ENCODE measurements at regions not wholly inside any gene's neighbourhood (a gene's known extent, or its start where the extent isn't known, plus 50 kb on each side); places are given as distances from the start of the nearest gene placed in this dataset.

- H3K36me3 ChIP-seq (replicated peaks in 1 of 2; ENCODE audit: control insufficient read depth in 1 of 2, insufficient read depth in 2 of 2, low read length in 1 of 2) = no peaks in the 10 kb centered on the region
- DNase-seq = no peak
- H3F3A ChIP-seq (replicated peaks; ENCODE audit: insufficient read depth) = no peaks in the 10 kb centered on the region
- POLR2A ChIA-PET = no interaction called here
- WGBS (ENCODE audit: low lambda C conversion rate) = 36% methylated on average over 5 of the region's 5 CpGs
- no peaks in the 10 kb centered on the region for H3K4me1 ChIP-seq (ENCODE audit: control insufficient read depth in 1 of 2, insufficient read depth in 2 of 2, low read depth in 1 of 2, low read length in 1 of 2)
- H3K9me2 ChIP-seq = no peaks in the 10 kb centered on the region
- H3K27me3 ChIP-seq (ENCODE audit: insufficient read depth) = no peaks in the 10 kb centered on the region; the same call in 1 of the 2 replicates
- H3K9ac ChIP-seq = no peak overlapping the region
- TF ChIP-seq SIN3A (IDR thresholded peaks at IDR 0.05; ENCODE audit: borderline replicate concordance, low read depth, low read length) (no peak), GATA2 (CRISPR knock-in tag; IDR thresholded peaks at IDR 0.05) (no peak)
- H4K20me1 ChIP-seq (ENCODE audit: insufficient read depth) = no peaks in the 10 kb centered on the region
- CTCF ChIA-PET = no interaction called here
- H3K9me3 ChIP-seq = no peaks in the 10 kb centered on the region
- no peak overlapping the region for H3K27ac ChIP-seq (ENCODE audit: low read depth in 2 of 2, low read length in 1 of 2)
- no peaks in the 10 kb centered on the region for H3K79me2 ChIP-seq (ENCODE audit: insufficient read depth)
- H3K4me2 ChIP-seq = no peak overlapping the region; the same call in 1 of the 2 replicates
- no peak overlapping the region for H3K4me3 ChIP-seq (ENCODE audit: low read depth in 2 of 2, low read length in 1 of 2)
- H2AFZ ChIP-seq (ENCODE audit: low read depth) = no peak overlapping the region
These were observed 82.3 kb upstream of the BMP2 start for GRCh38 chr20:6685181-6685582.

DNA sequence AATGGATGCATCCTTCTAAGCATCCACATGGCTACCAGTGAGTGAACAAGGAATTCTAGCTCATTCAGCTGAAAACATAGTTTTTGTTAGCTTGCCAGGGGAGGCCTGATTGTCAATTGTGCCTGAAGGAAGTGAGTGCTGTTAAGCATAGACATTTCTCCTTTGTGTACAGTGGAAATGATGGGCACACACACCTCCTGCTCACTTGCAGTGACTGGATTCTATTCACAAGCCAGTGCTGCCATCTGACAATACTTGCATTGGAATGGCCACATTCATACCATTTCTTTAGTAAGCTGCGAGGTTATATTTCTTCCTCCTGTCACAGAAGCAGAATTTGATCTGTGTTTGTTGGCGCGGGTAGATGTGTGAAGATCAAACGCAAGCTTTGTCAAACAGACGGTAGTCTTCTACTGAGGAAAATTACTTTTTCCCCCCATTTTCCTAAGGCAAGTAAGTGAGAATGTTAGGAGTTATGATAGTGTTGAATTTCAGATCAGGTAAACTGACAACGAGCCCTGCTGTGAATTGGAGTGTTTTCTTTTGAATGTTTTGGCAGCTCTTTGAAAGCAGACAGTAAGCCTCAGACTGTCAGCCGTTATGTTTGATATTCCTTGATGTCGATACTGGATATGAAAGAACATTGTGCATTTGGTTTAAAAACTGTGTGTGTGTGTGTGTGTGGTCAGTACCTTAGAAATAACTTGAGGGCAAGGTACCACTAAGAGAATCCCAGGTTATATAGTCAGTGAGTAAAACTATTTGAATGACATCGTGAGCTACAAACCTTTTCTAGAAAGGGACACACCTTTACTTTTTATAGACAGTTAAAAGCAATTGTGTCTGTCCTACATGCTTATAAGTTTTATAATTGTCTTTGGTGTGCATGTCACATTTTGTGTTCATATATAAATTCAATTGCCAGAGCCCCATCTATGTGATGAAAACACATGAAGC is 84.2 kb upstream of the BMP2 start:
- Histone ChIP-seq H3K9me3 (no peaks in the 10 kb centered on the region), H3K4me2 (no peak overlapping the region), H4K20me1 (ENCODE audit: insufficient read depth) (no peaks in the 10 kb centered on the region), H3K79me2 (ENCODE audit: insufficient read depth) (no peaks in the 10 kb centered on the region), H3K9ac (no peak overlapping the region), H3F3A (replicated peaks; ENCODE audit: insufficient read depth) (no peaks in the 10 kb centered on the region), H3K4me3 (ENCODE audit: low read depth in 2 of 2, low read length in 1 of 2) (no peak overlapping the region; a peak in 1 of 4 replicates), H3K9me2 (no peaks in the 10 kb centered on the region), H3K27ac (ENCODE audit: low read depth in 2 of 2, low read length in 1 of 2) (no peak overlapping the region), H3K4me1 (ENCODE audit: control insufficient read depth in 1 of 2, insufficient read depth in 2 of 2, low read depth in 1 of 2, low read length in 1 of 2) (no peaks in the 10 kb centered on the region), H3K36me3 (replicated peaks in 1 of 2; ENCODE audit: control insufficient read depth in 1 of 2, insufficient read depth in 2 of 2, low read length in 1 of 2) (no peaks in the 10 kb centered on the region), H3K27me3 (ENCODE audit: insufficient read depth) (no peaks in the 10 kb centered on the region; the same call in 1 of the 2 replicates), H2AFZ (ENCODE audit: low read depth) (no peak overlapping the region)
- ChIA-PET POLR2A (no interaction called here), CTCF (no interaction called here)
- 39% methylated on average over 9 of the region's 9 CpGs for WGBS (ENCODE audit: low lambda C conversion rate)
- no peak for TF ChIP-seq NFIC (IDR thresholded peaks at IDR 0.05; ENCODE audit: borderline replicate concordance)
- DNase-seq = no peak

GRCh38 chr20:6680854-6681253 is 86.6 kb upstream of the BMP2 start:
- WGBS (ENCODE audit: low lambda C conversion rate) = 11% methylated on average over 7 of the region's 7 CpGs
- POLR2A ChIA-PET = no interaction called here
- H3K4me2 ChIP-seq = no peak overlapping the region

More at GRCh38 chr20:6680854-6681253, 86.6 kb upstream of the BMP2 start:
- Histone ChIP-seq H3K27me3 (ENCODE audit: insufficient read depth) (no peaks in the 10 kb centered on the region), H3K9ac (no peak overlapping the region), H3K79me2 (ENCODE audit: insufficient read depth) (no peaks in the 10 kb centered on the region), H4K20me1 (ENCODE audit: insufficient read depth) (no peaks in the 10 kb centered on the region), H3K9me2 (no peaks in the 10 kb centered on the region), H3K4me1 (ENCODE audit: control insufficient read depth in 1 of 2, insufficient read depth in 2 of 2, low read depth in 1 of 2, low read length in 1 of 2) (no peaks in the 10 kb centered on the region), H3K4me3 (ENCODE audit: low read depth in 2 of 2, low read length in 1 of 2) (no peak overlapping the region), H3K27ac (ENCODE audit: low read depth in 2 of 2, low read length in 1 of 2) (no peak overlapping the region), H2AFZ (ENCODE audit: low read depth) (no peak overlapping the region), H3K9me3 (no peaks in the 10 kb centered on the region), H3F3A (replicated peaks; ENCODE audit: insufficient read depth) (no peaks in the 10 kb centered on the region), H3K36me3 (replicated peaks in 1 of 2; ENCODE audit: control insufficient read depth in 1 of 2, insufficient read depth in 2 of 2, low read length in 1 of 2) (no peaks in the 10 kb centered on the region)
- no peak for DNase-seq
- CTCF ChIA-PET = no interaction called here
- TF ChIP-seq JUND (IDR thresholded peaks at IDR 0.05) (no peak), POLR2AphosphoS5 (IDR thresholded peaks at IDR 0.05; ENCODE audit: low read depth, low read length) (no peak), EZH2phosphoT487 (IDR thresholded peaks at IDR 0.05; ENCODE audit: borderline replicate concordance, low read depth) (no peak), RAD21 (IDR thresholded peaks at IDR 0.05; ENCODE audit: low read length) (no peak), YY1 (IDR thresholded peaks at IDR 0.05; ENCODE audit: low read depth) (no peak), MXI1 (IDR thresholded peaks at IDR 0.05; ENCODE audit: low read depth, low read length) (no peak), TEAD4 (IDR thresholded peaks at IDR 0.05; ENCODE audit: borderline replicate concordance, insufficient read depth) (no peak), FOSL2 (IDR thresholded peaks at IDR 0.05; ENCODE audit: borderline replicate concordance, low read depth) (no peak), TAF1 (IDR thresholded peaks at IDR 0.05; ENCODE audit: borderline replicate concordance, low read depth, low read length) (no peak), NRF1 (IDR thresholded peaks at IDR 0.05; ENCODE audit: low read depth, low read length) (no peak), FOXJ3 (CRISPR knock-in tag; IDR thresholded peaks at IDR 0.05) (no peak), GATA2 (CRISPR knock-in tag; IDR thresholded peaks at IDR 0.05) (no peak), TCF12 (IDR thresholded peaks at IDR 0.05) (no peak), GABPA (IDR thresholded peaks at IDR 0.05; ENCODE audit: low read depth) (no peak), ELF1 (IDR thresholded peaks at IDR 0.05) (no peak), EP300 (IDR thresholded peaks at IDR 0.05; ENCODE audit: borderline replicate concordance in 1 of 2, low read depth in 1 of 2, low read length in 1 of 2) (no peak), IRF3 (IDR thresholded peaks at IDR 0.05; ENCODE audit: low read depth, low read length) (no peak), CHD2 (IDR thresholded peaks at IDR 0.05; ENCODE audit: low read length, partially characterized antibody) (no peak), FOXM1 (IDR thresholded peaks at IDR 0.05; ENCODE audit: low read depth) (no peak)
- TF ChIP-seq, protein P1, sequence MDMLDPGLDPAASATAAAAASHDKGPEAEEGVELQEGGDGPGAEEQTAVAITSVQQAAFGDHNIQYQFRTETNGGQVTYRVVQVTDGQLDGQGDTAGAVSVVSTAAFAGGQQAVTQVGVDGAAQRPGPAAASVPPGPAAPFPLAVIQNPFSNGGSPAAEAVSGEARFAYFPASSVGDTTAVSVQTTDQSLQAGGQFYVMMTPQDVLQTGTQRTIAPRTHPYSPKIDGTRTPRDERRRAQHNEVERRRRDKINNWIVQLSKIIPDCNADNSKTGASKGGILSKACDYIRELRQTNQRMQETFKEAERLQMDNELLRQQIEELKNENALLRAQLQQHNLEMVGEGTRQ (IDR thresholded peaks at IDR 0.05; ENCODE audit: borderline replicate concordance, low read depth, low read length) = no peak

Measured in SK-N-SH (cell line).